GM06990 (cell line): ENCODE measurements at regions not wholly inside any gene's neighbourhood (a gene's known extent, or its start where the extent isn't known, plus 50 kb on each side); places are given as distances from the start of the nearest gene placed in this dataset.

ENCODE experiments used
- DNase-seq: peaks from one replicate; pipeline ENCODE4 v3.0.0-alpha.2; 2011; ENCODE audit not compliant: insufficient read length; ENCODE audit errors: extremely low read depth
- H3K27me3 ChIP-seq: replicated peaks from 2 replicates; pipeline ENCODE4 v1.6.0; 2011; ENCODE audit warnings: low read length; ENCODE audit not compliant: control insufficient read depth, insufficient read depth
- H3K36me3 ChIP-seq: 2 replicates; pipeline ENCODE4 v1.5.1; 2011; ENCODE audit warnings: low read length; ENCODE audit not compliant: control insufficient read depth, insufficient read depth
- H3K4me3 ChIP-seq: replicated peaks from 2 replicates; pipeline ENCODE4 v1.5.1; 2011; ENCODE audit warnings: low read depth, mild to moderate bottlenecking, control low read depth, low read length
- CTCF ChIP-seq: IDR thresholded peaks from 2 replicates; pipeline ENCODE4 v1.5.1; 2011; ENCODE audit warnings: low read length, control low read depth, mild to moderate bottlenecking, inconsistent platforms; ENCODE audit not compliant: insufficient read depth, poor library complexity, severe bottlenecking

GRCh38 chr14:71271166-71271945 lies 364.1 kb downstream of the PCNX1 start:
- no peak for DNase-seq
- H3K27me3 ChIP-seq, result no peaks in the 10 kb centered on the region
- no peaks in the 10 kb centered on the region for H3K36me3 ChIP-seq
- H3K4me3 ChIP-seq, result no peak overlapping the region
- TF ChIP-seq CTCF, result no peak

GRCh38 chr14:71273366-71273765 lies 366.1 kb downstream of the PCNX1 start:
- no peak overlapping the region for H3K4me3 ChIP-seq
- no peaks in the 10 kb centered on the region for H3K36me3 ChIP-seq
- TF ChIP-seq CTCF, result no peak
- no peak for DNase-seq
- H3K27me3 ChIP-seq, result no peaks in the 10 kb centered on the region

- Histone ChIP-seq H3K36me3 (no peaks in the 10 kb centered on the region), H3K27me3 (no peaks in the 10 kb centered on the region), H3K4me3 (no peak overlapping the region)
- no peak for TF ChIP-seq CTCF
- no peak for DNase-seq
Measured at GRCh38 chr14:71284048-71284447, 376.8 kb downstream of the PCNX1 start.

- TF ChIP-seq CTCF, result no peak
Measured at GRCh38 chr14:71286126-71286525, 378.9 kb downstream of the PCNX1 start.

GRCh38 chr14:71287567-71287966 lies 380.3 kb downstream of the PCNX1 start:
- TF ChIP-seq CTCF, result no peak
- Histone ChIP-seq H3K36me3 (no peaks in the 10 kb centered on the region), H3K4me3 (no peak overlapping the region), H3K27me3 (no peaks in the 10 kb centered on the region)
- DNase-seq, result no peak

More at GRCh38 chr14:71286126-71286525, 378.9 kb downstream of the PCNX1 start:
- no peaks in the 10 kb centered on the region for H3K36me3 ChIP-seq
- H3K4me3 ChIP-seq, result no peak overlapping the region
- no peak for DNase-seq
- no peaks in the 10 kb centered on the region for H3K27me3 ChIP-seq
